ENCODE measurements at regions not wholly inside any gene's neighbourhood (a gene's known extent, or its start where the extent isn't known, plus 50 kb on each side); places are given as distances from the start of the nearest gene placed in this dataset.

DNA sequence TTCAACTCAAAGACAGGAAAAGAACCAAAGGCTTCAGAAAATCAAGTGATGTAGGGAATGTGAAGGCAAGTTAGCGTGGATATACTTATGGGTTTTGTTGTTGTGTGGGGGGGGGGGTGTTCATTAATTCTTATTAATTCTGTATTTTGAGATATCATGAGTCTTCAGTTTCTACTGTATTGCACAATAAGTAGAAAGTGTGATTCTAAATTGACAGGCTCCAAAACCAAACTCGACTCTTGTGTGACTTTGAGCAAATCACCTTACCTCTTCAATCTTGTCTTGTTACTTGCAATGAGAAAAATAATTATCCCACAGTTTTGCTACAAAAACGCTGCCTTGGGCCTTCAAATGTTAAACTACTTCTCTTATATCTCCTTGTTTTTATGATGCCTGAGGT is 453.9 kb upstream of the GOT2 start:
- no peak for DNase-seq

DNA sequence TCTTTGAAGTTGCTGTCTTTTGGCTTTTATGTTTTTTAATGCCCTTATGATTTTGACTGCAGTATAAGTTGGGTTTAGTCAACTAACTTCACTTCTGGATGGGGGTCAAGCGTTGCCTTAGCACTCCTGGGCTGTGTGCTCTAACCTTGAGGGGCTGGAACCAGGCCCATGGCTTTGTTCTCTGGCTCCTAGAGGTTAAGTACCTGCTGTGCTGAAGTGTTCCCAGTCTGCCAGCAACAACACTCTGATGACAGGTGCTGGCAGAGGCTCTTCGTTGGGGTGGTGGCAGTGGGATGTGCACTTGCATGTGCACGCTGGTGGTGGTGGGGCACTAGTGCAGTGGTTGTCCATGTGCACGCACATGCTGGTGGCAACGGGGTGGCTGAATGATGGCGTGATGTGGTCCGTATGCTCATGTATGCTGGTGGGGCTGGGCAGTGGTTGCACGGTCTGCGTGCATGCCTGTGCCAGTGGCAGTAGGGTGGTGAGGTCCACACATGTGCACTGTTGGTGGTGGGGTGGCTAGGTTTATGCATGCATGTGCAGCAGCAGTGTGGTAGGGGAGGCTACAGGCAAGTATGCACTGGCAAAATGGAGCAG is 447.8 kb upstream of the GOT2 start:
- DNase-seq: no peak

DNA sequence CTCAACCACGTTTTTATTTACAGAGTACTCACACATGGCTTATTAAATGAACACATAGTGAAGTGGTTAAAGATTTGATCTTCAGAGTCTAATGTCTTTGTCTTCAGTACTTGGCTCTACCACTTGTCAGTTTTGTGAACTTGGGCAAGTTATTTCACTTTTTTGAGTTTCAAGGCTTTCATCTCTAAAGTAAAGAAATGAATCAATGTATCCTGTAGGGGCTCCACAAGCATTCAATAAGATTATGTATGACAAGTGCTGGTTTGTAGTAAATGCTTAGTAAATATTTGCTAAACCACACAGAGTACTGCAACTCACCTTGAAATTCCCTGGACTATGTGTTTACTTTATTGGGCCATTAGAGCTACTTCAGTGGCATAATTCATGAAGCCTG is 446.0 kb upstream of the GOT2 start:
- no peak for DNase-seq

DNA sequence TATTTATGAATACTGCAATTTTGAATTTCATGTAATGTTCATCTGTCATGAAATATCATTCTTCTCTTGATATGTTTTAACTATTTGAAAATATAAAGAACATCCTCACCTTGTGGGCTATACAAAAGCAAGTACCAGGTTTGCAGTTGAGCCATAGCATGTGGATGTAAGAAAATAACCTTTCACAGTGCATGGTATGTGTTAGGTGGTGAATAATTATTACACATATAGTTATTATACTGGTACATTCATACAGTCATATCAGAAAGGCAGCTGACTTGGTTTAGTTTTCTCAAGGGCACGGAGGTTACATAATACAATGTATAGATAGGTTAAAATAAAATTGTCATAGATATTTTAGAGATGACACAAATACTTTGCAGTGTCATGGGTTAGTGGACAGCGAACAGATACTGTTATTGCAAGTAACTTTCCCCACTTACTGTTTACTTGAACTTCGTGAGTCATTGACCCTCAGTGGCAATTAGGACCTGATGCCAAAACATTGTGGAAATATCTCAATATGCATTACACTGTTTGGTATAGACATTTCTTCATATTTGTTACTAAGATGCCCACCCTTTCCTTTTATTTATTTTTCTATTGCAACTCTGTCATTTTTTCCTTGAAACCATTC is 445.4 kb upstream of the GOT2 start:
- DNase-seq: no peak

DNA sequence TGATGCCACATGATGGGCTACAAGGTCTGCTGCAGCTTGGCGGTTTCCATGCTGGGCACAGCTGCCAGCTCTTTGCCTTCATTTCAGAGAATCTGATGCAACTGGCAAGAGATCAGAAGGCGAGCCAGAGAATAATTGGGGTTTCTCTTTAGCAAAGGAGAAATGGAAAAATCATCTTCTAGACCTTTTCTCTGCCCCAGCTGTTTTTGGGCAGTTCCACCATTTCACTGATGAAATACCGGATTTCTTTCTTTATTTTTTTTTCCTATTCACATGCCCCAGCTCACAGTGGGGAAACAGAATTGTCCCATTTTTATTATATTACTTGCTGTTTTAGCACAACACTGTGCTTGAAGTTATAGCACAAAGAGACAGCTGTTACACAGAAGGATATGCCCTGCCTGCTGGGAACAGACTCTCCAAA is 439.3 kb upstream of the GOT2 start:
- DNase-seq: no peak

DNA sequence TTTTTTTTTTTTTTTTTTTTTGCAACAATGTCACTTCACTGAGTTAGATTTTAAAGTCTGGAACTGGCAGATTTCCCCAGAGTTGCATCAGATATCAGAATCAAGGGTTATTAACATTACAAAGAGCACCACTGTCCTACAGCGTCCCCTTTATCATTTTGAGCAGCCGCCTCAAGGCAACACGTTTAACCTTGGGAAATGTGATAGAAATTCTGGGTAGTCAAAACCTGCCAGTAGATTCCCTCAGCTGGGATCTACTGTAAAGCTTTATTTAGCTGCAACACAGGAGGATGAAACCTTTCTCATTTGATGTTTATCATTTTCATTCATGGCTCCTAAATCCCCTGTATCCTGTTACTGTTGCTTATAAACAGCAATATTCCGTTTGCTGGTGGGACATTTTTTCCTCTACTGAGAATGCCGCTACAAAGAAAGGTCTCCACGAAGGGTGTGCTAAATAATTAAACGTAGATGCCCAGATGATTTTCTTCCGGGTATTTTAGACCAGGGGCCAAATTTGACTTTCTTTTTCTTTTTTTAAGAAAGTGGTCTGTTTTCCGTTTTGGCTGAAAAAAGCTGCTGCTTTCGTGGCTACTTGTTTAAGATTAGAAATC is 436.1 kb upstream of the GOT2 start:
- DNase-seq: no peak

DNA sequence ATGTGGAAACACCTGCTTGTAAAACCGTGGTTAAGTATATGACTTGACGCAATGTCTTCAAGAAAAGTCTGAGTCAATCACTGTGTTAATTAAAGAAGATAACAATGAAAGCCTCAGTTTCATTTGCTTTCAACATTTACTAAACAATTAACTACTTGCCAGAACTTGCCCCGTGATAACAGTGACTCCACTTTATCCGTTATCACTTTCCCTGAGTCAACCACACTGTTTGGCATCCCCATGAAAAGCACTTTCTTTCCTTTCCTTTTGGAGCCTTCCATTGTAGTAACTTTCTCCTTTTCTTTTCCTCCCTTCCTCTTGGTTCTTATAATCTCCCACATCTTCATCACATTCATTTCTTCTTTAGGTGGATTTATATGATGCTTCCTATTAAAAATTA is 435.1 kb upstream of the GOT2 start:
- no peak for DNase-seq

DNA sequence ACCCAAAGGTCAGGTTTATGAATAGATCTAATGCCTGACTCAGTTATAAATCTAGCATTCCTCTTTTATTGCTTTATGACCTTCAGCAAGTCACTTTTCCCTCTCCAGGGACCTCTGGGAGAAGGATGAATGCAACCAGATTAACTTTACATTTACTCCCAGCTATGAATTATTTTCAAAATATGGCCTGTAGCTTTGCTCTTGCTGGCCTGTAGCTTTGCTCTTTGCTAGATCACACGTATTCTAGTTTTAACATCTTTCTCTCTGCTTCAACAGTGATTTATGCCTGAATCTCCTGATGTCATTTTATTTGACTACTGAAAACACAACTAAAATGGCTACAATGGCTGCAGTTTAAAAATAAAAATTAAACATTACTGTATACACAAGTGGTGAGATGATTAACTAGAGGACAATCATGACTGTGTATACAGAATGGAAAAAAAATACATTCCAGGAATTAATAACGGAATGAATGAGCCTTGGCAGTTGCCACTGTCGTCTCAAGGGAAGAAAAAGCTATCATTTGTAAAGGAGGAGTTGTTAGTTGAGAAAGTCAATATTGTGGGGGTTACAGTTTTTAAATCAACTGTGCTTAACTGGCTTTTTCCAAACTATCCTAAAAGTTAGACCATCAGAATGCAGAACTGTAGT is 434.5 kb upstream of the GOT2 start:
- DNase-seq: no peak

DNA sequence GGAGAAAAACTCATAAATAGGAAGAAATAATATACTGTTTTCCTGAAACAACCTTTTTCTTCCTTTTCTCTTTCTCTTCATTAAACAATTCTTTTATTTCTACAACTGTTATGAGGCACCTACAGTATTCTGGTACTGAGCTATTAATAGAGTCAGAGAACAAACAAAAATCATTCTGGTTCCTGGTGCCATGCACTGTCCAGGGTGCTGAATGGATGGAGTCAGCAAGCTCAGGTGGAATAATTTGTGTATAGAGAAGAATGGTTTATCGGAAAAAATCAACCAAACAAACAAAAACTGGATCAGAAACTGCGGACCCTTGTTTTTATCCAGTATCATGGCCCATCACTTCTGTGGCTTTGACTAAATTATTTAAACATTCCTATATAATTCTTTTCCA is 430.3 kb upstream of the GOT2 start:
- no peak for DNase-seq

DNA sequence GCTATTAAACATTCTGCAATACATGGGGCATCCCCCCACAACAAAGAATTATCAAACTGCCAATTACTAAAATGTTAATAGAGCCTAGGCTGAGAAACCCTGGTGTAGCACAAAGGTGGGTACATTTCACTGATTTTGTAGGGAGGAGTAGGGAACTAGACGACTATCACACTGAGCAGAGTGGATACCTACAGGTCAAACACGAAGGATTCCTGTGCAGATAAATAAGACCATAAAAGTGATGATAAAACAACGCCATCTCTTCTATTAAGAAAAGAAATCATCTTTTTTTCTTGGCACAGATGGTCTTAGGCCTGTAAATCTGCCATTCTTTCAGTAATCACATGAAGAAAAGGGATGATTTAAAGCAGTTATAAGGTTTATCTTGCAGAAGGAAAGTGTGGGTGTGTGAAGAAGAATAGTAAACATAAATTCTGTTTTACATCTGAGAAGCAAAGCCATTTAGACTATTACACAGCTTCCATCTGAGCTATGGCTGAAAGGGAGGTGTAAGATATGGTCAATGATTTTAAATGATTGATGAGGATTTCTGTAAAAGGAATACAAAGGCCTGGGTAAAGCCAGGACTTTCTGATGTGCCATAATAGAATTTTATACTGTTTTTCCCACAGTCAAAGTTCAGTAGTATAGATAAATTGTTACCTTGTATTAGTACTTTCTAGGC is 429.4 kb upstream of the GOT2 start:
- no peak for DNase-seq

DNA sequence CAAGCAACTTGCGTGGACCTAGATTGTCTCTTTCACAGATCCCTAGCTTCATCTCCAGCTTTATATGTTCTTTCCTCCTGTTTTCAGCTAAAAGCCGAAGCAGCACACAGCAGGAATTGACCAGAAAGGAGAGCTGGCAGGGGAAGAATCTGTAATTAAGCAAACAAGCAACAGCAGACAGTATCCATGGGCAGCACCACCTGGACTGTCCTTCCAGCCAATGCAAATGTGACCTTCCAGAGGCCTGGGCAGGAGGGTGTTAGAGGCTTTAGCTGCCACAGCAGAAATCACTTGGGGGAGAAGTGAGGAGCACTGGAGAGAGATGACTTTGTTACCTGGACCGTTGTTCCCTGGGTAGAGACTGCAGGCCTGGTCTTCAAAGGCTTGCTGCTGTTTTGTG is 427.6 kb upstream of the GOT2 start:
- DNase-seq: no peak

DNA sequence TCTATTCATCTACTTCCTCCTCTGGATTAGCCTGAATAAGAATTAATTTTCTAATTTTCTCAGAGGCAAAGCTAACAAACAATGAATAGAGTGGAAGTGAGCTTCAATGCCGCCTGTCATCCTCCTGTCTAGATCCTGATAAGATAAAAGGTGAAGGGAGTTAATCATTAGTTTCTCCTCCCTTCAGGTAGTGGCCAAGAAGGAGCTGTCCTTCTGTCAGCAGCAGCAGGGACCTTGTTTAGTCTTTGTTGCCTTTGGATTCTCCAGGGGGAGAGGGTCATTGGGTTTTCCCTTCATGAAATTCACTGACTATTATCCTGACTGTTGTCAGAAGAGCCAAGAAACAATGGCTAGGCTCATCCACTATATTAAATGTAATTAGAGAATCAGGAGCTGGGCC is 420.2 kb upstream of the GOT2 start:
- DNase-seq: no peak

DNA sequence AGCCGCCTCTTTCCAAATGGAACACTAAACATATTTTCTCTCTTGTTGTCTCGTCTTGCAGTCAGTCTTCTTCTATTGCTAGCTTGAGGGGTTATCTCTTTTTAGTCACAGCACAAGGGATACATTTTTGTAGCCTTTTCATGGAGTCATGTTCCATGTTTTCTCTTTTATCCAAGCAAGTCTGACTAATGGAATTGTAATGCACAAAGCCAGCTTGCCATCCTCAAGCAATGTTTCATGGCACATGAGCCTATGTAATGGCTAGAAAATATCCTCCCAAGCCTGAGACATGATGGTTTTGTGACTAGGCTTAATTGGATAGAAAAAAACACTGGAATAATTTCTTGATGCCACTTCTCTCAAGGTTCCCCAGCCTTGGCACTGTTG is 414.6 kb upstream of the GOT2 start:
- no peak for DNase-seq

DNA sequence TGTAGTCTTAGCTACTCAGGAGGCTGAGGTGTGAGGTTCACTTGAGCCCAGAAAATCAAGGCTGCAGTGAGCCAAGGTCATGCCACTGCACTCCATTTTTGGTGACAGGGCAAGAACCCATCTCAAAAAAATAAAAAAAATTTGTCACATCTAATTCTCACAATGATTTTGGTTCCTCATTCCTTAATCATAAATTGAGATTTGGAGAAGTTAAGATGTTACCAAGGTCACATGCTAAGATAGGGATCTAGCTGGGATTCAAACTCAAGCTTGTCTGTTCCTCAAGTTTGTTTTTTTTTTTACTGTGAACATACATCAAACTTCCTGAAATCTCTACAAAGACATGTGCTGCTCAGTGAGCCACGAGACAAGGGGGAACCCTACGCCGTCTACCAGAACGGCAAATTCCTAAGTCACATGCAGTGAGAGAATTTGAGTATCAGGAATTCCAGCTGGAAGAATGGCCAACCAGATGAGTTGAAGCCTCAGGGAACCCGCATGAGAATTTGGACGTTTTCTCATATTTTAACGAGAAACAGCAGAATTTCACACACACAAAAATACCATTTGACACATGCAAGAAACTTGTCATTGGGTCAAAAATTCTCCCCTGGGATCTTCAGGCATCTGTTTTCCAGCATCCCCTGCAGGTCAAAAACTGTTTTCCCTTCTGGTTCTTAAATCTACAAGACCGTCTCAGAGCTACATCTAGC is 414.1 kb upstream of the GOT2 start:
- no peak for DNase-seq

DNA sequence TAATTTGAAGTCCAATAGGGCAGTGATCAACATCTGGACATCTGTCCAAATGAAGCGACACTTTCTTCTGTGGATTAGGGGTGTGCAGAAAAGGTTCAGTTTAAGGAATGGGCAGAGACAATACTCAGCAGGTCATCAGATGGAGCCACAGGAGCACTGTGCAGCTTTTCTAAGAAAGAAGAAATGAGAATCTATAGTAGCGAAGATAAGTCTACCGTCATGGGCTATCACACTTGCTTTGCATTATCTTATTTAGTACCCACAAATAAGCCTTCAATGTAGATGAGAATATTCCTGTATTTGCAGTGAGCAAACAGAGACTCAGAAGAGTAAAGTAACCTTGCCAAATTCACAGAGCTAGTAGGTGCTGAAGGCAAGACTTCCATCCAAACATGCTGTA is 412.0 kb upstream of the GOT2 start:
- no peak for DNase-seq

DNA sequence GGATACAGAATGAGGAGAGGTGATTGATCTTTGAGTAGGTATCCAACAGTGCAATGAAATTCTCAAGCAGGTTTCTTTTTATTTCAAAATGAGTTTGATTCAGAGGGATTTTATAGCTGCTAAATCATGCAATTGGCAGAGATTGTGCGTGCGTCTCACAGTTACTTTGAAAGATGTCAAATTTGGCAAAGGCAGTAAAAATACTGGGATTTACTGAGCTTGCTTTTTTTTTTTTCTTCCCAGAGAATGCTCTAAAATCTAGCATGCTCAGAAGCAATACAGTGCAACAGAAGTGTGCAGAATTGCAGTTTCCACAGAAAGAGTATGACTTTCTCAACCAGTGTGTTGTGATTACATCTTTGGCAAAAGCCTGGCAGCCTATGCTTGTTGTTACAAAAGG is 410.7 kb upstream of the GOT2 start:
- no peak for DNase-seq

DNA sequence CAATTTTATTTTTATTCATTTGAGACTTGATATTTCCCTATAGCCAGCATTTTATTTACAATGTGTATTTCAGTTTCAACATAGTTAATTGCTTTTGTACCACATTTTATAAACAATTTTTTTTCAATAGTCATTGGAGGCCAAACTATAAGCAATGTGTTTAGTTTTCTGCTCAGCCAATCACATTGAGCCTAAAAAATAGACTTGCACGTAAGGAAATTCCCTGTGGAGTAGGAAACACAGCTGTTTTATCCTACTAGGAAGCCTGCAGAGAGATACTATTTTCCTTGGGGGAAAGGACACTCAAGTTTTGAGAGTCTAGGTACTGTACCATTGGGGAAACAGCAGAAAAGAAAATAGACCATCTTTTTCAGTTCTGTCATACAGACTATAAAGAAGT is 410.2 kb upstream of the GOT2 start:
- DNase-seq: no peak

DNA sequence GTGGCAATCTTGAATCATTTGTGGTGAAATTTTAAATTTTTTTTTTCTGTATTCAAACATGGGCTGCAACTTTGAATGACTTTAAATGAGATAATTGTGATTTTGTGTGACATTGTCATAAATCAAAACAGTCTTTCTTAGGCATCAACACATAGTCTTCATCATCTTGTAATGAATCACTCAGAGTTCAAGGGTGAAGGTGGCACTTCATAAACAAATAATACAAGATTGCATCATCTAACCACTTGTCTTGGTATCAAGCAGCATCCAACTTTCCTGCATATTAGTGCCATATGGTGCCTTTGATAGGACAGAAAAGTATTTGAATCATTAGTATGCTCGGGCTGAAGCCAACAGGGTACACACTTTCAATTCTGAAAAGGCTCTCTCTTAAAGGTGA is 392.4 kb upstream of the GOT2 start:
- DNase-seq: no peak

DNA sequence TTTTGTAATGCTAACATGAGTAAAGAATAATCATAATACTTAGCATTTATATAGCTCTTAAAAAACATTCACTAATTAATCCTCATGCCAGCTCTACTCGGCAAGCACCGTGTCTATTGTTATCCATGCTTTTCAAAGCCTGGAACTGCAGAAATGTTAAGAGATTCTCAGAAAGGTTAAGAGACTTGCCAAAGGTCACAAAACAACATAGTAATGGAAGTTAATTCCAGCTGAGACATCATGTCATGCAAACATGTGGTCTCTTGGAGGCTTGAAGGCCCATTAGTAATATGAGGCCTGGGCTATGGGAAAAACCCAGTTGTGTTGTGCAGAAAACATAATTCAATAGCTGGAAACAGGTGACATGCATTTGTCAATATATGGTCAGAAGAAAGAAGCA is 389.9 kb upstream of the GOT2 start:
- no peak for DNase-seq

DNA sequence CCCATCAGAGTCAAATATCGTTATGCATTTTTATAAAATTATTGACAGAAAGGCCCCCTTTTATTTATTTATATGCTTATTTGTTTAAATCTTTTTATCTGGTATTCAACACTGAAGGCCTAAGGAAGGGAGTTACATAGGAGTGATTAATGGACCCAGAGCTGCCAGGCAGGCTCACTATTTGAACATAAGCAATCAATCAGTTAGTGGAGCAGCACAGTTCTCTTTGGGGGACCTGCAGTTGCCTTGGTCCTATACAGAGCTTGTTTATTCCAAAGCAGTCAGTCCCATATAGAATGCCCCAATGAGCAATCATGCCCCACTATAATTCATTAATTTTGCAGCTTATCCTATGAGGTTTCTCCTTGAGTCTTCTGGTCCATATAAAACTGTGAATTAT is 389.4 kb upstream of the GOT2 start:
- no peak for DNase-seq

DNA sequence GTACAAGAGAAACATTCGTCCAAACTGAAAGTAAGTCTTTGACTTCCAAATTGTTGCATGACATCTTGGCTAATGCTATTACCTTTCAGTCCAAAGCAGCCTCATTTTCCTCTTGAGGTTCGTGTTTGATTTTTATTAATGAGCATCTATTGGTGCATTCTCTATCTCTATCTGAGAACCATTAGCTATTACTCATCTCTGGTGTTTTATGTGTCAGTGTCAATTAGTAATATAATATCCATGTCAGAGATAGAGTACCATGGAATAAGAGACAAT is 388.1 kb upstream of the GOT2 start:
- DNase-seq: no peak

DNA sequence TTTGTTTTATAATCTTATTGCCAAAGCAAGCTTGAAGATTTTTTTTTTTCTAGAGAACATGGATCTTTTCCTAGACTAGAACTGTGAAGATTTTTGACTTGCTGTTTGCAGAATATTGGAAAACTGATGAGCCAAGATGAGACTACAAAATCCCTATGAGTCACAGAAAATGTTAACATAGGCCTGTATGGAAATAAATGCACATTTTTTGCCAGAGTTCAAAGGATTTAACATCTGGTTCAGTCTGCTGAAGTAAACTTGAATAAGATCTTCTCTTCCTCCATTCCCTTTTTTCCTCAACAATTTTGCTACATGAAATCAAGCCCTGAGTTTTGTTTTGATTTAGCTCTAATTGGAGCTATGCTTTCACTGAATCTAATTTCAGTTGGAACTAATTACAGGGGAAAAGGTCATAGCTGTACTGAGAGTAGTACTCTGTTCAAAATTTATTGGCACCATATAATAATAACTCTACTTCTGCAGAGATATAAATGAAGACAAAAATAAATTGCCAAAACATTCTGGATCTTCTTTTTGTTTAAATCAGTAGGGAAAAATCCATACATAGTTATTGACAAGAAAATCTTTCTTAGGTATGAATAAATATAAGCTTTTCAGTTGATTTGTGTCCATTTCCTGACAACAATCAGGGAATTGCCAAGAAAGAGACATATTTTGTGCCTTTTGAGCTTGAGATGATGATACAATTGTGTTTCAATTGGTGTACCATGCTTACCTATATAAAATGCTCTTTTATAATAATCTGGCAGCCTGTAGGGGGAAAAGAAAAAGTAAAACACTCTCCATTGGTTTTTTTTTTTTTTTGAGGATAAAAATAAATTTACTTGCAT is 387.5 kb upstream of the GOT2 start:
- no peak for DNase-seq

DNA sequence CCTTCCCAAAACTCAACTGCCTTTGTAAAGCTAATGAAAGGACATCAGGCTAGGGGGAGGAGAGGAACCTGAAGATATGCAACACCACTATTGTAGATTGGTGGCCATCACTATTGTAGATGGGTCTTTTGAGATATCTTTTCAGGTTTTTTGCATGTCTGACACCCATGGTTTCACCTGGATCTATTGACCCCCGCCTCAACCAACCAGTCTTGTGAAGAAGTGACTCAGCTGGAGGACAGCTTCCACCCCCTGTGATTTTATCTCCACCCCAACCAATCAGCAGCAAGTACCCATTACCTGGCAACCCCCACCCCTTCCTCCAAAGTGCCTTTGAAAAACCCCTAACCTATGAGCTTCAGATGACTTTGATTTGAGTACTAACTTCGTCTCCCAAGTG is 382.6 kb upstream of the GOT2 start:
- no peak for DNase-seq

Data from CD4-positive, alpha-beta T cell treated with Interleukin-4 for 4 hours (primary cell).